Endothelial cell (in vitro differentiated cells): ENCODE measurements at regions not wholly inside any gene's neighbourhood (a gene's known extent, or its start where the extent isn't known, plus 50 kb on each side); places are given as distances from the start of the nearest gene placed in this dataset.

ENCODE experiments used
- DNase-seq: peaks from one replicate; pipeline ENCODE4 v3.0.0; 2021; ENCODE audit warnings: low spot score
- H3K27ac Mint-ChIP-seq: one replicate; pipeline ENCODE4 v1.8.0; 2021; ENCODE audit warnings: mixed read lengths, inconsistent platforms; ENCODE audit not compliant: unreplicated experiment
- H3K27me3 Mint-ChIP-seq: one replicate; pipeline ENCODE4 v1.8.0; 2021; ENCODE audit warnings: mild to moderate bottlenecking, moderate library complexity, mixed read lengths, inconsistent platforms; ENCODE audit not compliant: unreplicated experiment
- H3K36me3 Mint-ChIP-seq: one replicate; pipeline ENCODE4 v1.8.0; 2021; ENCODE audit warnings: mild to moderate bottlenecking, low read depth, mixed read lengths, inconsistent platforms; ENCODE audit not compliant: unreplicated experiment
- H3K4me1 Mint-ChIP-seq: one replicate; pipeline ENCODE4 v1.8.0; 2021; ENCODE audit warnings: mild to moderate bottlenecking, mixed read lengths, inconsistent platforms; ENCODE audit not compliant: unreplicated experiment
- H3K4me3 Mint-ChIP-seq: one replicate; pipeline ENCODE4 v1.8.0; 2021; ENCODE audit warnings: mild to moderate bottlenecking, mixed read lengths, inconsistent platforms; ENCODE audit not compliant: unreplicated experiment
- H3K9me3 Mint-ChIP-seq: one replicate; pipeline ENCODE4 v1.8.0; 2021; ENCODE audit warnings: mixed read lengths, inconsistent platforms; ENCODE audit not compliant: unreplicated experiment
- TF ChIP-seq, protein P1 (sequence below): fragments of 200-600 bp; sonication (generic); IDR thresholded peaks from one replicate; pipeline ENCODE4 v1.5.0; 2021; ENCODE audit warnings: antibody characterized with exemption; ENCODE audit not compliant: unreplicated experiment

GRCh38 chr2:211126256-211126655, 569.9 kb downstream of the CPS1 start:
- Mint-ChIP-seq H3K9me3 (no peaks in the 10 kb centered on the region), H3K27me3 (no peaks in the 10 kb centered on the region), H3K4me1 (peaks cover 3% of the 10 kb centered on the region), H3K4me3 (no peak overlapping the region), H3K27ac (no peak overlapping the region), H3K36me3 (no peaks in the 10 kb centered on the region)
- TF ChIP-seq, protein P1, sequence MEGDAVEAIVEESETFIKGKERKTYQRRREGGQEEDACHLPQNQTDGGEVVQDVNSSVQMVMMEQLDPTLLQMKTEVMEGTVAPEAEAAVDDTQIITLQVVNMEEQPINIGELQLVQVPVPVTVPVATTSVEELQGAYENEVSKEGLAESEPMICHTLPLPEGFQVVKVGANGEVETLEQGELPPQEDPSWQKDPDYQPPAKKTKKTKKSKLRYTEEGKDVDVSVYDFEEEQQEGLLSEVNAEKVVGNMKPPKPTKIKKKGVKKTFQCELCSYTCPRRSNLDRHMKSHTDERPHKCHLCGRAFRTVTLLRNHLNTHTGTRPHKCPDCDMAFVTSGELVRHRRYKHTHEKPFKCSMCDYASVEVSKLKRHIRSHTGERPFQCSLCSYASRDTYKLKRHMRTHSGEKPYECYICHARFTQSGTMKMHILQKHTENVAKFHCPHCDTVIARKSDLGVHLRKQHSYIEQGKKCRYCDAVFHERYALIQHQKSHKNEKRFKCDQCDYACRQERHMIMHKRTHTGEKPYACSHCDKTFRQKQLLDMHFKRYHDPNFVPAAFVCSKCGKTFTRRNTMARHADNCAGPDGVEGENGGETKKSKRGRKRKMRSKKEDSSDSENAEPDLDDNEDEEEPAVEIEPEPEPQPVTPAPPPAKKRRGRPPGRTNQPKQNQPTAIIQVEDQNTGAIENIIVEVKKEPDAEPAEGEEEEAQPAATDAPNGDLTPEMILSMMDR, result no peak
- DNase-seq, result no peak

- Mint-ChIP-seq H3K4me1 (peaks cover 3% of the 10 kb centered on the region), H3K27ac (no peak overlapping the region), H3K27me3 (no peaks in the 10 kb centered on the region), H3K4me3 (no peak overlapping the region), H3K9me3 (no peaks in the 10 kb centered on the region), H3K36me3 (no peaks in the 10 kb centered on the region)
- TF ChIP-seq, protein P1, result no peak
- DNase-seq, result no peak
Measured at GRCh38 chr2:211127501-211127900, 571.1 kb downstream of the CPS1 start.

- H3K4me3 Mint-ChIP-seq, result no peak overlapping the region
- no peaks in the 10 kb centered on the region for H3K27me3 Mint-ChIP-seq
- peaks cover 3% of the 10 kb centered on the region for H3K4me1 Mint-ChIP-seq
- no peak for DNase-seq
- TF ChIP-seq, protein P1, result no peak
- H3K9me3 Mint-ChIP-seq, result no peaks in the 10 kb centered on the region
- H3K27ac Mint-ChIP-seq, result no peak overlapping the region
- no peaks in the 10 kb centered on the region for H3K36me3 Mint-ChIP-seq
Measured at GRCh38 chr2:211128287-211128686, 571.9 kb downstream of the CPS1 start.

DNA sequence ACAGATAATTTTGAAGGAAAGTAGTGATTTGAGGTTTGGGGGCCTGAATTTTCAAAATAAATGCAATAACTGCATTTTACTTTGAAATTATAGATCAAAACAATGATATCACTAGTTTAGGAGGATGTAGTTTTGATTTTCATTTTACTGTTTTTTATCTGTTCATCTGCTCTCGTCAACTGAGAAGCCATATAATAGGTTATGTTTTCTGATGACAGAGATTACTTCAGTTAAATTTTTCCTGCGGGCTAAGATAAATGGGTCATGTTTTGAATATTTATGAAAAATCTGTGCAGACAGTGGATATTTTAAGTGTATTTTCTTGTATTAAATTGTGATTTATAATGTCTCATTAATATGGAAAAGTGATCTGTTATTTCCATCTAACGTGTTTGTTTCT, 573.4 kb downstream of the CPS1 start:
- peaks cover 3% of the 10 kb centered on the region for H3K4me1 Mint-ChIP-seq
- DNase-seq, result no peak
- H3K4me3 Mint-ChIP-seq, result no peak overlapping the region
- H3K27me3 Mint-ChIP-seq, result no peaks in the 10 kb centered on the region
- TF ChIP-seq, protein P1, result no peak
- no peaks in the 10 kb centered on the region for H3K36me3 Mint-ChIP-seq
- H3K27ac Mint-ChIP-seq, result no peak overlapping the region
- H3K9me3 Mint-ChIP-seq, result no peaks in the 10 kb centered on the region

DNA sequence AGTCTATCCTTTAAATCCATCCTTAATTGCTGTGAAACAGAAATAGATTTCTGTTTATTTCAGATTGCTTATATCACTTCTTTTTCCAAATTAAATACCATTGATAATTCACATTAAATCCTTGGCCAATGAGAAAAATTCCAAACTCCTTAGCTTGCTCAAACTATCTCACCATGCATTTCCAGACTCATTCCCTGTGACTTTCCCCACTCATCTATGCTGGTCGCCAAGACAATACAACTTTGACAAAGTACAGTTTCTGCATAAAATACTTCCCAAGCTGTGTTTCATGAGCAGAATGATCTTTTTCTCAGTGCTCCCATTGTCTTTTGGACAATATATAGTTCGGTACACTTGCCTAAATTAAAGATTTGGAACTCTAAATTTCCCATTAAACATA, 575.6 kb downstream of the CPS1 start:
- H3K9me3 Mint-ChIP-seq, result no peaks in the 10 kb centered on the region
- H3K4me3 Mint-ChIP-seq, result no peak overlapping the region
- no peak overlapping the region for H3K27ac Mint-ChIP-seq
- H3K27me3 Mint-ChIP-seq, result no peaks in the 10 kb centered on the region
- TF ChIP-seq, protein P1, result no peak
- no peaks in the 10 kb centered on the region for H3K36me3 Mint-ChIP-seq
- H3K4me1 Mint-ChIP-seq, result no peaks in the 10 kb centered on the region
- DNase-seq, result no peak
